Stomach smooth muscle (tissue), 2 donors: ENCODE measurements at regions not wholly inside any gene's neighbourhood (a gene's known extent, or its start where the extent isn't known, plus 50 kb on each side); places are given as distances from the start of the nearest gene placed in this dataset.
A peak's percentile ranks its signal among the peaks of the same experiment; 100 is the strongest.

ENCODE experiments used
- H3K27ac ChIP-seq: one replicate; pipeline ENCODE4 v1.7.0; 2013; ENCODE audit warnings: mild to moderate bottlenecking, low read length, inconsistent platforms
- H3K27me3 ChIP-seq, 2 donors: one replicate each; pipeline ENCODE4 v1.7.0; 2013; ENCODE audit warnings: low read length in 2 of 2; ENCODE audit not compliant: insufficient read depth in 2 of 2, control insufficient read depth in 1 of 2
- H3K36me3 ChIP-seq, 2 donors: one replicate each; pipeline ENCODE4 v1.7.0; 2013; ENCODE audit warnings: low read length in 2 of 2; ENCODE audit not compliant: control insufficient read depth in 2 of 2, insufficient read depth in 2 of 2
- H3K4me1 ChIP-seq: one replicate; pipeline ENCODE4 v1.7.0; 2013; ENCODE audit warnings: low read length; ENCODE audit not compliant: control insufficient read depth, insufficient read depth
- H3K4me3 ChIP-seq, 2 donors: one replicate each; pipeline ENCODE4 v1.7.0; 2013; ENCODE audit warnings: low read length in 2 of 2
- H3K9ac ChIP-seq, 2 donors: one replicate each; pipeline ENCODE4 v1.7.0; 2013; ENCODE audit warnings: low read length in 2 of 2, mild to moderate bottlenecking in 1 of 2
- H3K9me3 ChIP-seq, 2 donors: one replicate each; pipeline ENCODE4 v1.7.0; 2013; ENCODE audit warnings: low read length in 2 of 2; ENCODE audit not compliant: control insufficient read depth in 2 of 2
- donor health status: healthy.
- donor health status: Pancreatic carcinoma.

- Histone ChIP-seq H3K9me3 (no peaks in the 10 kb centered on the region), H3K4me1 (no peaks in the 10 kb centered on the region), H3K4me3 (no peak overlapping the region), H3K27me3 (no peaks in the 10 kb centered on the region), H3K9ac (no peak overlapping the region), H3K36me3 (no peaks in the 10 kb centered on the region), H3K27ac (no peak overlapping the region)
These were observed 816.6 kb downstream of the UQCRFS1 start for GRCh38 chr19:28396287-28396831.

DNA sequence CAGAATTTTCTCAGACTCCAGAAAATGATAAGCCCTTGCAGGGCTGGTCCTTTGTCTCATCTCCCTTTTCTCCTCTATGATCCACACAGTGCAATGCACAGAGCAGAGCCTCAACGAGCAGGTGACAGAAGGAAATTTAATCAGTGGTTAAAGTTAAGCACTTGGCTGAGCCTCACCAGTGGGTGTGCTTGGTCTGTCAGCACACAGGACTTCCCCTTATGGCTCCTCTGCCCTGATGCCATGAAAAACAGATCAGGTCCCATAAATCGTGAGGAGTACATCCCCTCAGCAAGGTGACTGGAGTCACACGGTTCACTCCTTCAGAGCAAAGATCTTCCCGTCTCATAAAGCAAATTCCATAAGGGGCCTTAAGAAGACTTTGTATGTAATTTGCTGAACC, 818.2 kb downstream of the UQCRFS1 start:
- Histone ChIP-seq H3K27me3 (no peaks in the 10 kb centered on the region), H3K9me3 (no peaks in the 10 kb centered on the region), H3K4me1 (no peaks in the 10 kb centered on the region), H3K36me3 (no peaks in the 10 kb centered on the region), H3K27ac (no peak overlapping the region), H3K9ac (no peak overlapping the region), H3K4me3 (no peak overlapping the region)

DNA sequence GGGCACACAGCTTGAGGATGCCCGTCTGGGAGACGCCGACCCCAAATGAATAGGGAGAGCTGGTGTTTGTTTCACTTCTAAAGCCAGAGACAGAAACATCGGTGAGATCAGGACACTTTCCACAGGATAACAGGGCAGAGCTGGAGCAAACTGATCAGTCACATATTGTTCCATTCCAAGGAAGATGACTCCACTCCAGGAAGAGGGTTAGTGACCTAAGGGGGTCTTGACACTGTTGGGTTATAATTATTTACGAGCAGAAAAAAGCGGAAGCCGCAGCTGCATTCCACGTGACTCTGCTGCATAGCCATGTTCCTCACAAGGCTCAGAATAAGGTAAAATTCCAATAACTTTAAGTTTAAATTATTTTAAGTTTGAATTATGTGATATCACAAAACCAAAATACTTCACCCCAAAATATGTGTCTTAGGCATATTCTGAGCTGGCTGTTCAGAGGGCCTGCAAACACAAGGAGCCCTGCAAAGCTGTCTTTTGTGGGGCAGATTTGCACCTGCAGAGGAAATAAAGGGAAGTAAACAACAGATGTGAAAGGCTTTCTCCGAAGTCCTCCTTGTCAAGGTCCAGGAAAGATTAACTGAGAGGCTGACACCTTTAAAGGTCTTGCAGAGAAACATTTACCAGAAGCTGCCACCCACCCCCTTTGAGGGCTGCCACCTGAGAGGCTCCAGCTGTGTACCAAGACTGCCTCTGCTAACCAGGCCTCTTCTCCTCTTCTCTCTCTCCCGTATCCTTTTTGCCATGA, 819.2 kb downstream of the UQCRFS1 start:
- H3K36me3 ChIP-seq, result no peaks in the 10 kb centered on the region
- peak overlapping the region in 1 of 2 donors; percentile 19 for H3K4me3 ChIP-seq
- H3K27me3 ChIP-seq, result no peaks in the 10 kb centered on the region
- no peaks in the 10 kb centered on the region for H3K4me1 ChIP-seq
- H3K27ac ChIP-seq, result no peak overlapping the region
- no peak overlapping the region for H3K9ac ChIP-seq
- H3K9me3 ChIP-seq, result no peaks in the 10 kb centered on the region

- H3K4me1 ChIP-seq, result no peaks in the 10 kb centered on the region
- no peaks in the 10 kb centered on the region for H3K27me3 ChIP-seq
- no peak overlapping the region for H3K9ac ChIP-seq
- no peak overlapping the region for H3K27ac ChIP-seq
- no peak overlapping the region for H3K4me3 ChIP-seq
- no peaks in the 10 kb centered on the region for H3K36me3 ChIP-seq
- no peaks in the 10 kb centered on the region for H3K9me3 ChIP-seq
These were observed 824.0 kb downstream of the UQCRFS1 start for GRCh38 chr19:28388988-28389387.

GRCh38 chr19:28387507-28387906, 825.4 kb downstream of the UQCRFS1 start:
- no peaks in the 10 kb centered on the region for H3K36me3 ChIP-seq
- no peaks in the 10 kb centered on the region for H3K27me3 ChIP-seq
- no peaks in the 10 kb centered on the region for H3K9me3 ChIP-seq
- H3K9ac ChIP-seq, result no peak overlapping the region
- H3K4me3 ChIP-seq, result no peak overlapping the region
- no peaks in the 10 kb centered on the region for H3K4me1 ChIP-seq
- H3K27ac ChIP-seq, result no peak overlapping the region

DNA sequence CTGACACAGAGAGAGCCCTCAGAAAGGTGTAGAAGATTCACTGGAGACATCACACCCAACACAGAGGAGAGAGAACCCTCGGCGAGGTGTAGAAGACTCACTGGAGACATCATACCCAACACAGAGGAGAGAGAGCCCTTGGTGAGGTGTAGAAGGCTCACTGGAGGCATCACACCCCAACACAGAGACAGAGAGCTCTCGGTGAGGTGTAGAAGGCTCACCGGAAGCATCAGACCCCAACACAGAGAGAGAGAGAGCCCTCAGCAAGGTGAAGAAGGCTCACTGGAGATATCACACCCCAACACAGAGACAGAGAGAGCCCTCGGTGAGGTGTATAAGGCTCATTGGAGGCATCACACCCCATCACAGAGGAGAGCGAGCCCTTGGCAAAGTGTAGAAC, 826.5 kb downstream of the UQCRFS1 start:
- H3K27me3 ChIP-seq, result no peaks in the 10 kb centered on the region
- H3K4me3 ChIP-seq, result no peak overlapping the region
- no peaks in the 10 kb centered on the region for H3K36me3 ChIP-seq
- H3K9ac ChIP-seq, result no peak overlapping the region
- no peaks in the 10 kb centered on the region for H3K4me1 ChIP-seq
- H3K27ac ChIP-seq, result no peak overlapping the region
- no peaks in the 10 kb centered on the region for H3K9me3 ChIP-seq

DNA sequence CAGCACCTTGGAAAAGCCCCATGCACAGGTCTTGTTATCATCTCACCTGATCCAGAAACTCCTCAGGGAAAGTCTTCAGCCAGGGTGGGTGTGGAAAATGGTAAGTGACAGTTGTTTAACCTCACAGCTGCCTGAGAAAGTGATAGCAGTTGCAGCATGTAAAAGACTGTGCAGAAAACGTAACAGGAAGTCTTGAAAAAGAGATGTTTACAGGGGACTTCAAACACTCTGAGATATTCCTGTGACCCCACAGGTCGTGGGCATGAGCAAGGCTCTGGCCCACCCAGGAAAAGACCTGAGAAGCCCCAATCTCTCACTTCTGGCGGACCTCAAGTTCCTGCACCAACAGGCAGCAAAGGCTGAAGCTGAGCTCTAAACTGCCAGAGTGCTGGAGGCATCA, 826.9 kb downstream of the UQCRFS1 start:
- Histone ChIP-seq H3K27ac (no peak overlapping the region), H3K9ac (no peak overlapping the region), H3K36me3 (no peaks in the 10 kb centered on the region), H3K4me1 (no peaks in the 10 kb centered on the region), H3K27me3 (no peaks in the 10 kb centered on the region), H3K4me3 (no peak overlapping the region), H3K9me3 (no peaks in the 10 kb centered on the region)

- Histone ChIP-seq H3K36me3 (no peaks in the 10 kb centered on the region), H3K9ac (no peak overlapping the region), H3K4me3 (no peak overlapping the region), H3K27ac (no peak overlapping the region), H3K27me3 (no peaks in the 10 kb centered on the region), H3K9me3 (peaks cover 0 to 2% of the 10 kb centered on the region in 2 donors), H3K4me1 (no peaks in the 10 kb centered on the region)
These were observed 835.9 kb downstream of the UQCRFS1 start for GRCh38 chr19:28377077-28377476.

GRCh38 chr19:28374971-28375370, 838.0 kb downstream of the UQCRFS1 start:
- Histone ChIP-seq H3K9ac (no peak overlapping the region), H3K4me1 (no peaks in the 10 kb centered on the region), H3K36me3 (no peaks in the 10 kb centered on the region), H3K4me3 (no peak overlapping the region), H3K27me3 (no peaks in the 10 kb centered on the region), H3K9me3 (peaks cover 2 to 3% of the 10 kb centered on the region in 2 donors), H3K27ac (no peak overlapping the region)

DNA sequence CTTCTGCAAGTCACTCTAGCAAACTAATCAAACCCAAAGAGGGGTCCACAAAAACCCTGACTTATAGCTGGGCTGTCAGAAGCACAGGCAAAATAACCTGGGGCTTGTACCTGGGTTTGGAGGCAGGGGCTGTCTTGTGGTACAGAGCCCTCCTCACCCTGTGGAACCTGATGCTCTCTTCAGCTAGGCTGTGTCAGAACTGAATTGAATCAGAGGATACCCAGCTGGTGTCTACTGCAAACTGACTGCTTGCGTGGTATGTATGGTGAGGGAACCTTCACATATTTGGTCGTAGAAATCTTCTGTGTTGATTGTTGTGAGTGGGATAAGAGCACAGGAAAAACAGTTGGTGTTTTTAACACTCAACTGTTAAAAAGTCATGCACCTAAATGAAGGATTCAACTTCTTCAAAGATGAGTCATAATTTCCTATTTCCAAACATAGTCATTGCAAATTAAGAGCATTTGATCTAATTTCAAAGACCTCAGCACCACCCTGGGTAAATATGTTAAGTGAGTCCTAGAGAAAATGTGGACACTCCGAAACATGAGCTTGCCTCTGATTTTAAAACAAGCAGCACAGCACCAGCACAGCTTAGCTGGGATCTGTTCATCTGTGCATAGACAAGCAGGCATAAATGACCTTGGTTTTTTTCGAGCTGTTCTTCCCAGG, 840.2 kb downstream of the UQCRFS1 start:
- no peaks in the 10 kb centered on the region for H3K27me3 ChIP-seq

GRCh38 chr19:28367146-28367545, 845.8 kb downstream of the UQCRFS1 start:
- Histone ChIP-seq H3K27me3 (no peaks in the 10 kb centered on the region), H3K9ac (no peak overlapping the region)

More for the DNA sequence above, 840.2 kb downstream of the UQCRFS1 start:
- Histone ChIP-seq H3K9me3 (peaks cover 2 to 4% of the 10 kb centered on the region in 2 donors), H3K4me1 (no peaks in the 10 kb centered on the region), H3K9ac (no peak overlapping the region), H3K27ac (no peak overlapping the region), H3K4me3 (no peak overlapping the region), H3K36me3 (no peaks in the 10 kb centered on the region)

More at GRCh38 chr19:28367146-28367545, 845.8 kb downstream of the UQCRFS1 start:
- no peak overlapping the region for H3K4me3 ChIP-seq
- no peaks in the 10 kb centered on the region for H3K36me3 ChIP-seq
- no peaks in the 10 kb centered on the region for H3K4me1 ChIP-seq
- peaks cover 2% of the 10 kb centered on the region in 2 donors for H3K9me3 ChIP-seq
- H3K27ac ChIP-seq, result no peak overlapping the region
